Liver (tissue), 2 donors: ENCODE measurements at regions not wholly inside any gene's neighbourhood (a gene's known extent, or its start where the extent isn't known, plus 50 kb on each side); places are given as distances from the start of the nearest gene placed in this dataset.
"Not testable (repeated sequence)": the region's sequence is repeated elsewhere in the genome, so short reads cannot be mapped to it uniquely, and the experiment has no call there.

Experiments used
- CTCF ChIP-seq: fragments of 150-350 bp; IDR thresholded peaks from 2 replicates; pipeline ENCODE4 v1.5.1; 2017; ENCODE audit warnings: improper control_type of control experiment, low read depth, low read length; ENCODE audit not compliant: missing input control
- FOXA1 ChIP-seq: IDR thresholded peaks from 2 replicates; pipeline ENCODE4 v1.6.1; 2016; ENCODE audit warnings: antibody characterized with exemption
- MAX ChIP-seq: IDR thresholded peaks from 2 replicates; pipeline ENCODE4 v1.6.1; 2016; ENCODE audit warnings: antibody characterized with exemption
- YY1 ChIP-seq: IDR thresholded peaks from 2 replicates; pipeline ENCODE4 v1.6.1; 2016; ENCODE audit warnings: antibody characterized with exemption, mild to moderate bottlenecking
- ZBTB33 ChIP-seq: IDR thresholded peaks from 2 replicates; pipeline ENCODE4 v1.6.1; 2016; ENCODE audit warnings: antibody characterized with exemption
- donor health status: healthy.

GRCh38 chr2:111257607-111258006 lies 136.9 kb downstream of the BCL2L11 start:
- TF ChIP-seq CTCF, ZBTB33, MAX, FOXA1, YY1: not testable (repeated sequence)
